Activated CD4-positive, alpha-beta T cell treated with anti-CD3 and anti-CD28 coated beads for 24 hours (primary cell): ENCODE measurements at regions not wholly inside any gene's neighbourhood (a gene's known extent, or its start where the extent isn't known, plus 50 kb on each side); places are given as distances from the start of the nearest gene placed in this dataset.
"Not testable (repeated sequence)": the region's sequence is repeated elsewhere in the genome, so short reads cannot be mapped to it uniquely, and the experiment has no call there.

Experiments
- DNase-seq, 2 donors: peaks; one replicate each; pipeline ENCODE4 v3.0.0-alpha.2; 2020; ENCODE audit warnings: low read depth in 2 of 2

GRCh38 chr15:24835301-24835700 lies 119.5 kb upstream of the SNRPN start:
- no peak for DNase-seq

DNA sequence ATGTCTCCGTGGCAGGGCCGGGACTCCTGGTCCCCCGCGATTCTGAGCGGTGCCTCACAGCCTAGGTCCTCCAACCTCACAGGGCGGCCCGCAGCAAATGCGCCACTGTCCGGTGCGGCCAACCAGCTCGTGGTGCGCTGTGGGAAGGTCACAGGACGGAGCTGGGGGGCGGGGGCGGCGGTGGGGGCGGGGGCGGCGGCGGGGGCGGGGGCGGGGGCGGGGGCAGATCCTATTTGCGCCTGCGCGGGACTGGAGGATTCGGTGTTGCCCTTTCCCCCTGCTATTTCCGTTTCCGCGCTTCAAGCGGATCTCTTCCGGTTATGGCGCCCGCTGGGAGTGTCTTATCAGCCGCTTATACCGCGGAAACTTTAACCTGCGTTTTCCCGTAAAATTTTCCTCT lies 106.7 kb upstream of the SNRPN start:
- no peak for DNase-seq

GRCh38 chr15:24856397-24857390 lies 98.1 kb upstream of the SNRPN start:
- no peak for DNase-seq

- DNase-seq = no peak
These were observed 97.0 kb upstream of the SNRPN start for GRCh38 chr15:24857763-24858162.

- not testable (repeated sequence) for DNase-seq
These were observed 96.6 kb upstream of the SNRPN start for GRCh38 chr15:24858183-24858582.

- DNase-seq = no peak
These were observed 95.8 kb upstream of the SNRPN start for GRCh38 chr15:24858737-24859601.

DNA sequence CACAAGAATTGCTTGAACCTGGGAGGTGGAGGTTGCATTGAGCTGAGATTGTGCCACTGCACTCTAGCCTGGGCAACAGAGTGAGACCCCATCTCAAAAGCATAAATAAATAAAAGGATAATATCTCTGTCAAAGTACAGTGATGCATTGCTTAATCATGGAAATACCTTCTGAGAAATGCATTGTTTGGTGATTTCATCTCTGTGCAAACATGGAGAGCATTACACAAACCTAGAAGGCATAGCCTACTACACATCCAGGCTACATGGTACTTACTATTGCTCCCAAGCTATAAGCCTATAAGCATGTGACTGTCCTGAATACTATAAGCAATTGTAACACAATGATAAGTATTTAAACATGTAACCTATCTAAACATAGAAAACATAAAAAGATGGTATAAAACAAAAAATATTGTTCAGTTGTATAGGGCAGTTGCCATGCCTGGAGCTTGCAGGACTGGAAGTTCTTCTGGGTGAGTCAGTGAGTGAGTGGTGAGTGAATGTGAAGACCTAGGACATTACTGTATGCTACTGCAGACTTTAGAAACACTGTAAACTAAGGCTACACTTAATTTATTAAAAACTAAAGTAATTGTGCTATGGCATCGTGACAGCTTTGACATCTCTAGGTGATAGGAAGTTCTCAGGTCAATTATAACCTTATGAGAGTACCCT lies 93.6 kb upstream of the SNRPN start:
- DNase-seq = no peak

DNA sequence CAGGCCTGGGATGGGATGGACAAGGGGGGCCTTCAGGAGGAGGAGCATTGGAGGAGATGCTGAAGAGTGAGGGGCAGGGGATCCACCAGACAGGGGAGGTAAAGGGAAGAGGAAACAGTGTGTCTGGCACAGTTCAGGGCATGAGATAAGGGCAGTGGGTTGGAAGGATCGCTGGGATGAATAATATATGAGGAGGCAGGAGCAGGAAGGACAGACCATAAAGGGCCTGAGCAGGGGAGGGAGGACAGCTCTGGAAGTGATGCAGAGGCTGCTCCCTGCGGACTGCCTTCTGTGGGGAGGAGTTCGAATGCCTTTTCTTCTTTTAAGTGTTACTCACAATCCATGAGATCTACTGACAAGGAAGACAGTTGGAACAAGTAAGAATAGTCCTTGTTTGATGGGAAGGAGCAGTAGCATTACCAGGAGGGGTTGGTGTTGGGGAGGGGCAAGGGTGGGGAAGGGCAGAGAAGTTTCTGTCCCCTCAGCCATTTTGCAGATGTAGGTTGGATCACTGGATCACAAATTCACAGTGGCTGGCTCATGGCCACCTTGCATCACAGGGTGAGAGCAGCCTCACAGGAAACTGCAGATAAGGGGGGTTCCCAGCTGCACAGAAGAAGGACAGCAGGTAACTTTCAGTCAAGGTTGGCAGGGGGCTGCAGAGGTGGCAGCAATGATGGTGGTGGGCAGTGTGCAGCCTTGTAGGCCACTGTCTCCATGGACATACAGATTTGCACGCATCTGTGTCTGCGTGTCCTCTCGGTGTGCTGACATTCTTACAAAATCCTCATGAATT lies 91.9 kb upstream of the SNRPN start:
- DNase-seq = no peak

DNA sequence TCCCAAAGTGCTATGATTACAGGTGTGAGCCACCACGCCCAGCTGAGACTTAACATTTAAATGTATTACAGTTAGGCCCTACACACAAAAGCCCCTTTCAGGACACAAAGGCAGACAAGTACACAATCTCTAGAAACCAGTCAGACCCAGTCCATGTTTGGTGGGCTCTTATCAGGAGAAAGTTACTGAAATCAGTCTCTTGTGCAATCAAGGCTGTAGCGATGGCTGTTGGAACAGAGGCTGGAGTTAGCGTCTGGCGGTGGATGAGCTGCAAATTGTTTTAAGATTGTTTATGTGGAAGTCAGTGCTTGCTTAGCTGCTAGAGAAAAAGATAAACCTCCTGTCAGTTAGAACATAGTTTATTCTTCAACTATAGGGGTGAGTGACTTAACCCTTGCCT lies 89.5 kb upstream of the SNRPN start:
- no peak for DNase-seq

DNA sequence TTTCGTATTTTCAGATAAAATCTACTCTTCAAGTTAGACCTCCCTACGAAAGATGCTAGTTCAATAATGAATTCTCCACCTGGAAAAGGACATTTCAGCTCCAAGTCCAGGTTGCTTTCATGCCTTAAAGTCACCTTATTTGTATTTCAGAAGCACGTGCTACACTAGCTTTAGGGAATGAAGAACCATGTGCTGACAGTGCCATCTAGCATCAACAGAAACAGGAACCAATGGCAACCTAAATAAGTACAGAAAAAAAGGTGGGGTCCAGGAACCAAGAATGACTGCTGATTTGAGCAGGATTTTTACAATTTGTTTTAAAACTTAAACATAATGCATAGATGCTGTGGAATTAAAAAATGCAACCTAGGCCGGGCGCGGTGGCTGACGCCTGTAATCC lies 77.6 kb upstream of the SNRPN start:
- DNase-seq = no peak

GRCh38 chr15:24878153-24878552 lies 76.6 kb upstream of the SNRPN start:
- DNase-seq = no peak

- no peak for DNase-seq
These were observed 75.3 kb upstream of the SNRPN start for GRCh38 chr15:24879492-24879891.

DNA sequence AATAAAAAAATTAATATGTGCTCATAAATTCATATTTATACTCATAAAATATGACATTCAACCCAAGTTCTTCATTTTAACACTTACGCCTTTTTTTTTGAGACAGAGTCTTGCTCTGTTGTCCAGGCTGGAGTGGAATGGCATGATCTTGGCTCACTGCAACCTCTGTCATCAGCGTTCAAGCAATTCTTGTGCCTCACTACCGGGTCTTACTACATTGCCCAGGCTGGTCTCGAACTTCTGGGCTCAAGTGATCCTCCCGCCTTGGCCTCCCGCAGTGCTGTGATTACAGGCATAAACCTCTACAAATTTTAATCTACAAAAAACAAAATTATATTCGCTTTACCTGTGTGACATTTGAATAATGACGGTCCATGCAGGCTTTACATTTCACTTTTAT lies 74.1 kb upstream of the SNRPN start:
- no peak for DNase-seq

- no peak for DNase-seq
These were observed 68.2 kb upstream of the SNRPN start for GRCh38 chr15:24886538-24886937.

DNA sequence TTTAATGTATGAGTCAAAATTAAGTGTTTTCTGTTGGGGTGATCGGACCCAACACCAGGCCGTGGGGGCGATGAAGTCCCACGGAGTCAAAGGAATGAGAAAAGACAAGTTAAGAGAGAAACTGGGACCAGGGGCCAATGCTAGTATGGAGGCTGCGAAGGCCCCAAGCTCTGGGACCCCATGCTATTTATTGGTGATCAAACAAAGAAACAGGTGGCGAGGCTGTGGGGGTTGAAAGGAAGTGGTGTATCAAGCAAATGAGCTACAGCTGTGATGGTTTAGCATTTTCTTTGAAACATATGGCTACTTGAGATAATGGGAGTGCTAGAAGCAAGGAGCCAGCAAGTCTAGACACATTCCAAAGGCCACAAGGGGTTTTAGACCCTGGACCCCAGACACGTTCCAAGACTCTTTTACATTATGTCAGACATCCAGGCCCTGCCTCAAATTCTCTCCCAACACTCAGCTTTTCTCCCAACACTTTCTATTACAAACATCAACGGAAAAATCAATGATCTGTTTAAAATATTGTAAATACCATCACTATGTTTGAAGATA lies 56.0 kb upstream of the SNRPN start:
- no peak for DNase-seq

DNA sequence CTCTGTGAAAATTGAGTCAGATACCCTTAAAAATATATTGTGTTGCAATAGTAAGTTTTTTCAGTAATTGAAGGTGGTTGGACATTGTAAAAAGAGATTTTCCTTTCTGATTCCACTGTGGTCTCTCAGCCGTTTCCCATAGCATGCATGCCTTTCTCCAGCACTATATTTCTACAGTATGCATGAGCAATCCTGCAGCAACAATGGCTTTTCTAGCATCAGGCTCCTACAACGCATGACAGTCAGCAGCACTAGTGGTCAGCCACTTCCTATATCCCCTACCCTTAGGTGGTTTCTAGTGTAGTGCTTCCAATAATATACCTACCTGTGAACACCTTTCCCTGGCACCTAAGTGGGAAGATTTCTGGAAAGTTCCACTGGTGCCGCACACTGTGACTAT lies 55.4 kb upstream of the SNRPN start:
- no peak for DNase-seq

DNA sequence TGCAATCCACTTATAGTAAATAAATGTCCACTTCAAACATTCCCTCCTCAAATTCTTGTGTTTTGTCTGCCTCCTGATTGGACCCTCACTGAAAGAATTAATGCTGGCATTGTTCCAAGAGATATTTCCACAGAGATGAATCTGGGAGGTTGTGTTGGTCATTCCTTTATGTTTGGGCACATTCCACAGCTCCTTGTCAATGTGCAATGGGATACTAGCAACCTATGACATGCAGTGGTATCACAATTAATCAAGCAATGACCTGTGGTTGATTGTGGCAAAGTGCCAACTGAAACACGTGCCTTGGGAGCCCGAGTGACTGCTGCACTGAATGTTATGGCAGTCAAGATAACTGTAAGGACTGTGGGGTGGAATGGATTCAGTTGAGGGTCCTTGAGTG lies 55.0 kb upstream of the SNRPN start:
- no peak for DNase-seq

GRCh38 chr15:24901409-24901808 lies 53.4 kb upstream of the SNRPN start:
- no peak for DNase-seq
